DND-41 (cell line): ENCODE measurements at regions not wholly inside any gene's neighbourhood (a gene's known extent, or its start where the extent isn't known, plus 50 kb on each side); places are given as distances from the start of the nearest gene placed in this dataset.

ENCODE experiments used
- ATAC-seq: fragments of 200-7000 bp; cut with Tn5 transposase; 3 replicates; pipeline ENCODE4 v1.9.1; 2021; ENCODE audit warnings: low read depth; ENCODE audit not compliant: insufficient read depth
- DNase-seq: peaks from one replicate; pipeline ENCODE4 v3.0.0-alpha.2; 2020
- H2AFZ ChIP-seq: 2 replicates; pipeline ENCODE4 v1.6.0; 2012; ENCODE audit warnings: low read depth, low read length
- H3K27ac ChIP-seq: 2 replicates; pipeline ENCODE4 v1.5.1; 2012; ENCODE audit warnings: low read length, inconsistent platforms
- H3K27me3 ChIP-seq: fragments of 200-600 bp; sonication (generic); 2 replicates; pipeline ENCODE4 v1.6.0; 2012; ENCODE audit warnings: low read length, mild to moderate bottlenecking, inconsistent platforms; ENCODE audit not compliant: insufficient read depth, poor library complexity
- H3K36me3 ChIP-seq: 2 replicates; pipeline ENCODE4 v1.5.1; 2012; ENCODE audit warnings: low read length, inconsistent platforms; ENCODE audit not compliant: insufficient read depth
- H3K4me1 ChIP-seq: 2 replicates; pipeline ENCODE4 v1.5.1; 2012; ENCODE audit warnings: mild to moderate bottlenecking, low read length; ENCODE audit not compliant: insufficient read depth
- H3K4me2 ChIP-seq: 2 replicates; pipeline ENCODE4 v1.6.0; 2012; ENCODE audit warnings: mild to moderate bottlenecking, moderate library complexity, low read length, inconsistent platforms; ENCODE audit not compliant: insufficient read depth
- H3K4me3 ChIP-seq, 2 experiments: fragments of 200-600 bp in 1 of 2; shearing (Covaris generic) in 1 of 2; 2 replicates each; pipeline ENCODE4 v1.5.1; 2012 to 2016; ENCODE audit warnings: inconsistent platforms in 2 of 2, low read length in 2 of 2, mild to moderate bottlenecking in 2 of 2, low read depth in 1 of 2, moderate library complexity in 1 of 2
- H3K79me2 ChIP-seq: 2 replicates; pipeline ENCODE4 v1.6.0; 2012; ENCODE audit warnings: low read length, inconsistent platforms; ENCODE audit not compliant: insufficient read depth
- H3K9ac ChIP-seq: 2 replicates; pipeline ENCODE4 v1.6.0; 2012; ENCODE audit warnings: low read depth, mild to moderate bottlenecking, inconsistent platforms, low read length, moderate library complexity
- H3K9me3 ChIP-seq: 2 replicates; pipeline ENCODE4 v1.5.1; 2012; ENCODE audit warnings: low read length, moderate library complexity, mild to moderate bottlenecking, inconsistent platforms; ENCODE audit not compliant: insufficient read depth, severe bottlenecking
- H4K20me1 ChIP-seq: 2 replicates; pipeline ENCODE4 v1.6.0; 2012; ENCODE audit warnings: low read length; ENCODE audit not compliant: insufficient read depth
- EZH2 ChIP-seq: IDR thresholded peaks from 3 replicates; pipeline ENCODE4 v1.6.1; 2012; ENCODE audit warnings: borderline replicate concordance, low read depth, mild to moderate bottlenecking, moderate library complexity, low read length, inconsistent platforms; ENCODE audit not compliant: severe bottlenecking
- TF ChIP-seq, protein P1 (sequence below): IDR thresholded peaks from 2 replicates; pipeline ENCODE4 v1.5.1; 2012; ENCODE audit warnings: borderline replicate concordance, low read length, moderate library complexity, mild to moderate bottlenecking; ENCODE audit not compliant: poor library complexity, severe bottlenecking; ENCODE audit errors: extremely low read depth

DNA sequence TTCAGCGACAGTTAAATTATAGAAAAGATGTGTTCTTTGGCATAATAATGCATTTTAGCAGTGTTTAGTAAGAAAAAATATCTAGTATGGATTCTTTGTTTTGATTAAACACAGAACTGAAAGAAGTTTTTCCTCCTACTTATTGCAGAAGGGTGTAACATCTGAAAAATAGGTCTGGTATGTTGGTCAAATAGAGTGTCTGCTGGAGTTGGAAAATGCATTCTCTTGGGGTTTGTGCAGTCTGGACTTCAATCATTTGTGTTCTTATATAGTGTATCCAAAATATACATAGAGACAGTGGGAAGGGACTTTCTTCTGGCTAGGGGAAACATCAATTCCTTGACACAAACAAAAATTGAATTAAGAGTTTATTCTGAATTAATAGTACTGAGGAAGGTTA is 132.4 kb upstream of the MAN1A1 start:
- Histone ChIP-seq H3K4me2 (no peak overlapping the region), H2AFZ (no peak overlapping the region), H3K27ac (no peak overlapping the region), H3K27me3 (no peaks in the 10 kb centered on the region), H3K9ac (no peak overlapping the region), H3K36me3 (no peaks in the 10 kb centered on the region), H3K9me3 (no peaks in the 10 kb centered on the region), H3K4me1 (peaks cover 7% of the 10 kb centered on the region), H3K79me2 (no peaks in the 10 kb centered on the region), H4K20me1 (no peaks in the 10 kb centered on the region), H3K4me3 (no peak overlapping the region)
- DNase-seq, result no peak
- no peak for ATAC-seq
- TF ChIP-seq EZH2, result no peak
- TF ChIP-seq, protein P1, sequence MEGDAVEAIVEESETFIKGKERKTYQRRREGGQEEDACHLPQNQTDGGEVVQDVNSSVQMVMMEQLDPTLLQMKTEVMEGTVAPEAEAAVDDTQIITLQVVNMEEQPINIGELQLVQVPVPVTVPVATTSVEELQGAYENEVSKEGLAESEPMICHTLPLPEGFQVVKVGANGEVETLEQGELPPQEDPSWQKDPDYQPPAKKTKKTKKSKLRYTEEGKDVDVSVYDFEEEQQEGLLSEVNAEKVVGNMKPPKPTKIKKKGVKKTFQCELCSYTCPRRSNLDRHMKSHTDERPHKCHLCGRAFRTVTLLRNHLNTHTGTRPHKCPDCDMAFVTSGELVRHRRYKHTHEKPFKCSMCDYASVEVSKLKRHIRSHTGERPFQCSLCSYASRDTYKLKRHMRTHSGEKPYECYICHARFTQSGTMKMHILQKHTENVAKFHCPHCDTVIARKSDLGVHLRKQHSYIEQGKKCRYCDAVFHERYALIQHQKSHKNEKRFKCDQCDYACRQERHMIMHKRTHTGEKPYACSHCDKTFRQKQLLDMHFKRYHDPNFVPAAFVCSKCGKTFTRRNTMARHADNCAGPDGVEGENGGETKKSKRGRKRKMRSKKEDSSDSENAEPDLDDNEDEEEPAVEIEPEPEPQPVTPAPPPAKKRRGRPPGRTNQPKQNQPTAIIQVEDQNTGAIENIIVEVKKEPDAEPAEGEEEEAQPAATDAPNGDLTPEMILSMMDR, result no peak

DNA sequence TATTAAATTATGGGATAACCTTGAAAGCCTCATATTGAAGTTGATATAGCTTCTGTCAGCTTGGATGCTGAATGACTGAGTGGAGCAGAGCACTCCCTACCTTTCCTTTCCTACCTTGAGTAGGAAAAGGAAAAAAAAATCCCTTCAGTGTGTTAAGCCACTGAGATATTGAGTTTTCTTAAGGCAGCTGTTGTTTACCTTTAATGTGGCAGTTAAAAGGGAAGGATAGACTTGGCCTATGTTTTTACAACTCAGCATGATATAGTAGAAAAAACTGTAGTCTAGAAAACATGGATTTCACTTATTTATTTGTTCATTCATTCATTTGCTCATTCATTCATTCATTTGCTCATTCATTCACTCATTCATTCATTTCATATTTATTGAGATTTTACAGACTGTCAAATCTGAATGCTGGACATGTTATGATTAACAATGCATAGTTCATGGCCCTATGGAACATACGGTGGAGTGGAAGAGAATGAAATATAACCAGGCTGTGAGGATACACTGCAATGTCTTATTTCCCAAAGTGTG is 131.5 kb upstream of the MAN1A1 start:
- H2AFZ ChIP-seq, result no peak overlapping the region

DNA sequence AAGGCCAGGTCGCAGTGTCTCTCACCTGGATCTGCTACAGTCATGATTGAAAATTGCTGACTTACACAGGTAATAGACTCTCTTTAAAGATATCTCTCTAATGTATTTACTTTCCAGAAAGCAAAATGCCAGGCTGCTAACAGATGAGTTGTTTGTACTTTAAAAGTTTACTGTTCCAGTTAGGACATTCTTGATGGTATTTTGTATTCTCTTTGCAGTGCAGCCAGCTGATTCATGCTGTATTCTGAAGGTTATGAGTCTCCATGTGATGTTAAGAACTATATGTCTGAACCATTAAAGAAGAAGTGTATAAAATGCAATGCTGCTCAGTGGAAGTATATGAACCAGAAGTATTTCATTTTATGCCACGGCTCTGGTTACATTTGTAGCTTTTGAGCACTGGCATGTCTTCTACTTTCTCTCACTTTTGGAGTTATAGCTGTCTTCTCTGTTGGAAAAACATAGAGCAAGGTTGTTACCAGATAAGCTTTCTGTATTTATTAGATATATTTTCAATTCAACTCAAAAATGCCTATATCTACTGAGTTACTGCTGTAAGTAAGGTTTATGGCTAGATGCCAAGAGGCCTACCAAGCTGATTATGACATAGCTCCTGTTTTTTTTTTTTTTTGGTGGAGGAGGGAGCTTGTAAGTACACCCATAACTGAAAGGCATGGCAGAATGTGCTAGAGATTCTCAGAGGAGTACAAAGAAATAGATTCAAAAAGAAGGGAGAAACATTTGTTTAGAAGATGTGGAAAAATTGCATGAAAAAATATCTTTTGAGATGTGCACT is 130.5 kb upstream of the MAN1A1 start:
- peaks cover 7% of the 10 kb centered on the region for H3K4me1 ChIP-seq
- no peaks in the 10 kb centered on the region for H3K36me3 ChIP-seq
- no peaks in the 10 kb centered on the region for H4K20me1 ChIP-seq
- no peaks in the 10 kb centered on the region for H3K79me2 ChIP-seq
- no peaks in the 10 kb centered on the region for H3K9me3 ChIP-seq
- no peak overlapping the region for H3K4me3 ChIP-seq
- H3K4me2 ChIP-seq, result no peak overlapping the region
- DNase-seq (no peak), ATAC-seq (no peak)
- no peak overlapping the region for H3K9ac ChIP-seq
- TF ChIP-seq EZH2, result no peak
- TF ChIP-seq, protein P1, result no peak
- no peaks in the 10 kb centered on the region for H3K27me3 ChIP-seq
- H3K27ac ChIP-seq, result no peak overlapping the region
- H2AFZ ChIP-seq, result no peak overlapping the region

More for the DNA sequence above, 131.5 kb upstream of the MAN1A1 start:
- Histone ChIP-seq H4K20me1 (no peaks in the 10 kb centered on the region), H3K9me3 (no peaks in the 10 kb centered on the region), H3K79me2 (no peaks in the 10 kb centered on the region), H3K4me3 (no peak overlapping the region), H3K4me2 (no peak overlapping the region), H3K9ac (no peak overlapping the region), H3K27me3 (no peaks in the 10 kb centered on the region), H3K27ac (no peak overlapping the region), H3K4me1 (peaks cover 7% of the 10 kb centered on the region), H3K36me3 (no peaks in the 10 kb centered on the region)
- no peak for ATAC-seq
- DNase-seq, result no peak
- TF ChIP-seq, protein P1, result no peak
- no peak for TF ChIP-seq EZH2

DNA sequence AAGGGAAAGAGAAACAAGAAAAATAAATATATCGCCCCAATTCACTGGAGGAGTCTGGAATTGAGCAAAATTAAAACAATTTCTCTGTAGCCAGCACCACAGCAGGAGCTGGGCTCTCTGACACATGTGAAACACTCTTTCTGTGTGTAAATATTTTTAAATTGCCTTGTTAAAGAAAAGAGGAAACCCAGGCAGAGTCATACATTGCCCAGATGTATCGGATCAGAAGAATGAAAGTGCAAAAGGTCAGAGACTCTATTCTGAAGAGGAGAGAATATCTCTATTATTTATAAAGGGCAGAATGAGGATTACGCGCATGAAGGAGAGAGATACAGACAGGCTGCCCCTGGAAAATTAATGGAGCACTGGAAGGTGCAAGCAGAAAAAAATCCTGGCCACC is 127.0 kb upstream of the MAN1A1 start:
- H3K9ac ChIP-seq, result no peak overlapping the region
- no peaks in the 10 kb centered on the region for H3K27me3 ChIP-seq
- ATAC-seq (no peak), DNase-seq (no peak)
- H3K4me3 ChIP-seq, result no peak overlapping the region
- no peak overlapping the region for H3K4me2 ChIP-seq
- TF ChIP-seq, protein P1, result no peak
- TF ChIP-seq EZH2, result no peak
- H3K36me3 ChIP-seq, result no peaks in the 10 kb centered on the region
- no peaks in the 10 kb centered on the region for H3K79me2 ChIP-seq
- H3K4me1 ChIP-seq, result peaks cover 7% of the 10 kb centered on the region
- no peak overlapping the region for H3K27ac ChIP-seq
- no peak overlapping the region for H2AFZ ChIP-seq
- H4K20me1 ChIP-seq, result no peaks in the 10 kb centered on the region
- H3K9me3 ChIP-seq, result no peaks in the 10 kb centered on the region
